Right atrium auricular region (tissue), 2 donors: ENCODE measurements at regions not wholly inside any gene's neighbourhood (a gene's known extent, or its start where the extent isn't known, plus 50 kb on each side); places are given as distances from the start of the nearest gene placed in this dataset.

ENCODE experiments used
- DNase-seq: peaks from one replicate; pipeline ENCODE4 v3.0.0-alpha.2; 2019; ENCODE audit warnings: low spot score
- H3K27ac ChIP-seq, 2 donors: fragments of 200-600 bp; sonication (generic); 1 replicate in 1 of 2; 2 replicates in 1 of 2; pipeline ENCODE4 v1.5.1; 2016 to 2019
- H3K27me3 ChIP-seq, 2 donors: fragments of 200-600 bp; sonication (generic); one replicate each; pipeline versions ENCODE4 v1.5.1 to v1.6.0; 2017 to 2019
- H3K36me3 ChIP-seq: fragments of 200-600 bp; sonication (generic); one replicate; pipeline ENCODE4 v1.5.1; 2016
- H3K4me1 ChIP-seq, 2 donors: fragments of 200-600 bp; sonication (generic); one replicate each; pipeline versions ENCODE4 v1.5.1 to v1.6.0; 2017 to 2019
- H3K4me3 ChIP-seq, 2 donors: fragments of 200-600 bp; sonication (generic); 1 replicate in 1 of 2; 2 replicates in 1 of 2; pipeline ENCODE4 v1.5.1; 2017 to 2019; ENCODE audit warnings: mild to moderate bottlenecking in 1 of 2, moderate library complexity in 1 of 2
- H3K9me3 ChIP-seq, 2 donors: fragments of 200-600 bp; sonication (generic); one replicate each; pipeline ENCODE4 v1.5.1; 2019
- CTCF ChIP-seq, 2 donors: fragments of 200-600 bp; sonication (generic); IDR thresholded peaks; one replicate each; pipeline ENCODE4 v1.5.1; 2019; ENCODE audit warnings: antibody characterized with exemption in 2 of 2

- H3K27me3 ChIP-seq: no peaks in the 10 kb centered on the region
- H3K4me1 ChIP-seq: no peaks in the 10 kb centered on the region
- H3K36me3 ChIP-seq: no peaks in the 10 kb centered on the region
- no peak for DNase-seq
- no peak overlapping the region for H3K4me3 ChIP-seq
- no peak for TF ChIP-seq CTCF (IDR thresholded peaks at IDR 0.05)
- no peak overlapping the region for H3K27ac ChIP-seq
- no peaks in the 10 kb centered on the region for H3K9me3 ChIP-seq
Observed at GRCh38 chr5:73373814-73374510, 74.6 kb downstream of the FOXD1 start.

- H3K27me3 ChIP-seq: no peaks in the 10 kb centered on the region
Observed at GRCh38 chr5:73370640-73371583, 77.7 kb downstream of the FOXD1 start.

DNA sequence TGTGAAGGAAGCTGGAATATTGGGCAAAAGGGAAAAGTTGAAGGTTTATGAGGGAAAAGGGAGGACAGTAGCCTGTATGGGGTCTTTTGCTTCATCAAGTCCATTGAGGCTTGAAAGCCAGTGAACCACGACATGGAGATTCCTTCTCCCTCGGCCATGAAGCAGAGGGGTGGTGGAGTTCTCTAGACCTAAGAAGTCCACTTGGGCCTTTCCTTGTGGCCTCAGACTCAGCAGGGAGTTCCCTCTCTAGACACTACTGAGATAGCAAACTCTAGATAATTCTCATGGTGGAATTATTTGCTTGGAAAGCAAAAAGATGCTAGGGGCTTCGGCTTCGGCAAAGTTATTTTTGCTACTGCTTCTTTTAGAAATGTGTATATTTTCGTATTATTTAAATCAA is 78.5 kb downstream of the FOXD1 start:
- Histone ChIP-seq H3K9me3 (no peaks in the 10 kb centered on the region), H3K4me1 (no peaks in the 10 kb centered on the region), H3K27ac (no peak overlapping the region), H3K36me3 (no peaks in the 10 kb centered on the region), H3K27me3 (no peaks in the 10 kb centered on the region), H3K4me3 (no peak overlapping the region)
- no peak for TF ChIP-seq CTCF (IDR thresholded peaks at IDR 0.05)
- no peak for DNase-seq

More at GRCh38 chr5:73370640-73371583, 77.7 kb downstream of the FOXD1 start:
- Histone ChIP-seq H3K9me3 (no peaks in the 10 kb centered on the region), H3K4me1 (no peaks in the 10 kb centered on the region), H3K36me3 (no peaks in the 10 kb centered on the region), H3K27ac (no peak overlapping the region), H3K4me3 (no peak overlapping the region)
- DNase-seq: no peak
- TF ChIP-seq CTCF (IDR thresholded peaks at IDR 0.05): no peak

- Histone ChIP-seq H3K4me3 (no peak overlapping the region), H3K27ac (no peak overlapping the region), H3K9me3 (no peaks in the 10 kb centered on the region), H3K27me3 (no peaks in the 10 kb centered on the region), H3K4me1 (no peaks in the 10 kb centered on the region), H3K36me3 (no peaks in the 10 kb centered on the region)
- DNase-seq: no peak
- no peak for TF ChIP-seq CTCF (IDR thresholded peaks at IDR 0.05)
Observed at GRCh38 chr5:73369278-73369677, 79.3 kb downstream of the FOXD1 start.

GRCh38 chr5:73367650-73368049 is 80.9 kb downstream of the FOXD1 start:
- H3K4me1 ChIP-seq: no peaks in the 10 kb centered on the region
- DNase-seq: no peak
- no peaks in the 10 kb centered on the region for H3K9me3 ChIP-seq
- no peak overlapping the region for H3K27ac ChIP-seq
- H3K36me3 ChIP-seq: no peaks in the 10 kb centered on the region
- H3K4me3 ChIP-seq: no peak overlapping the region
- no peak for TF ChIP-seq CTCF (IDR thresholded peaks at IDR 0.05)
- no peaks in the 10 kb centered on the region for H3K27me3 ChIP-seq
